ENCODE measurements at regions not wholly inside any gene's neighbourhood (a gene's known extent, or its start where the extent isn't known, plus 50 kb on each side); places are given as distances from the start of the nearest gene placed in this dataset.

GRCh38 chr6:132132924-132133639 lies 181.9 kb upstream of the CCN2 start:
- H3K9me3 ChIP-seq = no peaks in the 10 kb centered on the region
- peak overlapping the region in 3 of 4 donors; percentile 20 to 85 (median 55) for H3K27ac ChIP-seq
- H3K4me1 ChIP-seq = peaks cover 0 to 3% (median 0%) of the 10 kb centered on the region in 4 donors
- DNase-seq = no peak
- no peak overlapping the region for H3K4me3 ChIP-seq
- TF ChIP-seq CTCF (IDR thresholded peaks at IDR 0.05) (no peak), POLR2A (IDR thresholded peaks at IDR 0.05) (no peak)
- no peaks in the 10 kb centered on the region for H3K36me3 ChIP-seq
- no peaks in the 10 kb centered on the region for H3K27me3 ChIP-seq

- Histone ChIP-seq H3K9me3 (no peaks in the 10 kb centered on the region), H3K4me3 (no peak overlapping the region), H3K4me1 (peaks cover 0 to 3% (median 0%) of the 10 kb centered on the region in 4 donors), H3K36me3 (no peaks in the 10 kb centered on the region), H3K27ac (peak overlapping the region in 3 of 4 donors; percentile 55 to 85 (median 72)), H3K27me3 (no peaks in the 10 kb centered on the region)
- no peak for DNase-seq
- no peak for TF ChIP-seq POLR2A (IDR thresholded peaks at IDR 0.05)
- TF ChIP-seq CTCF (IDR thresholded peaks at IDR 0.05) = no peak
Observed at GRCh38 chr6:132132422-132132821, 181.2 kb upstream of the CCN2 start.

DNA sequence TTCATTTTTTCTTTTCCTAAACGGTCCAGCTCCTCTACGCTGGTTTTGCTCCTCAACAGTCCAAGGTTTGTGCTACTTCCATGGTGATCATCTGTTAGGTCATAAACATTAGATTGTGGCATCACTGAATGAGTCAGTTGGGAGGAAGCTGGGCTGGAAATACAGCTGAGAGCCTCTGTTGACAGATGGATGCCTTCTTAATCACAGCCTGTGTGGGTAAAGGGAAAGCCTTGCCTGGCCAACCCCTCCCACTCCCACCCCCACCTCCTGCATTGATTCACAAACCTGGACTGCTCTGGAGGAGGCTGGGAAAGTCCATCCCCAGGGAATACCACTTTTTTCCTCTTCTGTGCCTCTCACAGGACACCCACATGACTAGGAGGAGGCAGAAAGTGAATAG lies 180.6 kb upstream of the CCN2 start:
- H3K4me3 ChIP-seq = no peak overlapping the region
- peaks cover 0 to 3% (median 0%) of the 10 kb centered on the region in 4 donors for H3K4me1 ChIP-seq
- H3K27me3 ChIP-seq = no peaks in the 10 kb centered on the region
- no peaks in the 10 kb centered on the region for H3K9me3 ChIP-seq
- peak overlapping the region in 2 of 4 donors; percentile 72 to 85 for H3K27ac ChIP-seq
- no peak for TF ChIP-seq CTCF (IDR thresholded peaks at IDR 0.05)
- no peak for TF ChIP-seq POLR2A (IDR thresholded peaks at IDR 0.05)
- no peaks in the 10 kb centered on the region for H3K36me3 ChIP-seq
- DNase-seq = no peak

- no peaks in the 10 kb centered on the region for H3K9me3 ChIP-seq
- H3K27ac ChIP-seq = peak overlapping the region; percentile 49 to 85 (median 60)
- H3K4me1 ChIP-seq = peaks cover 0 to 3% (median 0%) of the 10 kb centered on the region in 4 donors
- no peak for TF ChIP-seq CTCF (IDR thresholded peaks at IDR 0.05)
- no peaks in the 10 kb centered on the region for H3K27me3 ChIP-seq
- DNase-seq = no peak
- no peak overlapping the region for H3K4me3 ChIP-seq
- no peaks in the 10 kb centered on the region for H3K36me3 ChIP-seq
Observed at GRCh38 chr6:132131351-132131750, 180.2 kb upstream of the CCN2 start.

DNA sequence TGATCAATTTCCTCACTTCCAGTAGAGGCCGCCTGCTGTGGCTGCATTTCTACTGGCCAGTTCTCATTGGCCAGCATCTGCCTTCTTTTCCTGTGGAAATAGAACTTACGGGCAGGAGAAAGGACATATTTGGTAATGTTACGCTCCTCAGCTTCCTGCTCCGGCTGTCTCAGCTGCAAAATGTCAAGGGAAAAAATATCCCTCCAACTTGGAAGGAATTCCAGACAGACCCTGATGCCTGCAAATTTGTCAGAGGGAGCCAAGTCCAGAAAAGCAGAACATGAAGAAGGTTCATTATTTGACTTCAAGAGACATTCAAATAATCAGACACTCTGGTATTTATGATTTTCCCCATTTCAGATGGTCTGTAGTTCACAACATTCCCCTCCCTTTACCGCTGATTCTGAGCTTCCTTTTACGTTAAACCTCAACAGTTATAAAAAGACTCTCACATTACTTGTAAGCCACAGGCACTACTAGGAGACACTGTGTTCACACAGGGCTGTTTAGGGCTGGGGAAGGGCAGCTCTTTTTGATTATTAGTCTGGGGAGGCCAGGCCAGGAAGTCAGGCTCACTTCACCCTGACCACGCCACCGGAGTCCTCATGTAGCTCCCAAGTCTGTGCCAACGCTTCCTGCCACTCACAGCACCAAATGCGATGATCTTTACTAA lies 179.6 kb upstream of the CCN2 start:
- DNase-seq = peak in 1 of 3 donors; percentile 47
- H3K27ac ChIP-seq = peak overlapping the region; percentile 49 to 85 (median 60)
- no peak for TF ChIP-seq POLR2A (IDR thresholded peaks at IDR 0.05)
- TF ChIP-seq CTCF (IDR thresholded peaks at IDR 0.05) = no peak
- no peaks in the 10 kb centered on the region for H3K9me3 ChIP-seq
- no peak overlapping the region for H3K4me3 ChIP-seq
- H3K36me3 ChIP-seq = no peaks in the 10 kb centered on the region
- no peaks in the 10 kb centered on the region for H3K27me3 ChIP-seq
- H3K4me1 ChIP-seq = peaks cover 0 to 3% (median 0%) of the 10 kb centered on the region in 4 donors

All from Peyer's patch (tissue), 4 donors.